ENCODE measurements at regions not wholly inside any gene's neighbourhood (a gene's known extent, or its start where the extent isn't known, plus 50 kb on each side); places are given as distances from the start of the nearest gene placed in this dataset.

- TF ChIP-seq CTCF (tag by site-specific recombination; IDR thresholded peaks at IDR 0.05) (no peak), BCL11A (tag by site-specific recombination; IDR thresholded peaks at IDR 0.05; ENCODE audit: low read depth) (no peak), ZNF354C (tag by site-specific recombination; IDR thresholded peaks at IDR 0.05; ENCODE audit: borderline replicate concordance, low read depth) (no peak), ZBTB11 (tag by site-specific recombination; conservative IDR thresholded peaks at IDR 0.05; ENCODE audit: low read depth) (no peak)
- TF ChIP-seq, protein P1, sequence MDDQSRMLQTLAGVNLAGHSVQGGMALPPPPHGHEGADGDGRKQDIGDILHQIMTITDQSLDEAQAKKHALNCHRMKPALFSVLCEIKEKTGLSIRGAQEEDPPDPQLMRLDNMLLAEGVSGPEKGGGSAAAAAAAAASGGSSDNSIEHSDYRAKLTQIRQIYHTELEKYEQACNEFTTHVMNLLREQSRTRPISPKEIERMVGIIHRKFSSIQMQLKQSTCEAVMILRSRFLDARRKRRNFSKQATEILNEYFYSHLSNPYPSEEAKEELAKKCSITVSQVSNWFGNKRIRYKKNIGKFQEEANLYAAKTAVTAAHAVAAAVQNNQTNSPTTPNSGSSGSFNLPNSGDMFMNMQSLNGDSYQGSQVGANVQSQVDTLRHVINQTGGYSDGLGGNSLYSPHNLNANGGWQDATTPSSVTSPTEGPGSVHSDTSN (CRISPR knock-in tag; IDR thresholded peaks at IDR 0.05): no peak
- TF ChIP-seq, protein P2, sequence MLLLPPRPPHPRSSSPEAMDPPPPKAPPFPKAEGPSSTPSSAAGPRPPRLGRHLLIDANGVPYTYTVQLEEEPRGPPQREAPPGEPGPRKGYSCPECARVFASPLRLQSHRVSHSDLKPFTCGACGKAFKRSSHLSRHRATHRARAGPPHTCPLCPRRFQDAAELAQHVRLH (tag by site-specific recombination; IDR thresholded peaks at IDR 0.05): no peak
Measured at GRCh38 chr12:116354950-116355783, 77.7 kb upstream of the MED13L start.
